ENCODE measurements at regions not wholly inside any gene's neighbourhood (a gene's known extent, or its start where the extent isn't known, plus 50 kb on each side); places are given as distances from the start of the nearest gene placed in this dataset.

- no peak for DNase-seq
Measured at GRCh38 chr11:70532731-70533130, 134.4 kb downstream of the CTTN start.

GRCh38 chr11:70535191-70535971 lies 137.1 kb downstream of the CTTN start:
- Histone ChIP-seq H2AFZ (no peak overlapping the region), H3K27ac (no peak overlapping the region), H3K36me3 (ENCODE audit: low read depth) (no peaks in the 10 kb centered on the region), H3K4me2 (no peak overlapping the region), H3K4me1 (replicated peaks; ENCODE audit: insufficient read depth) (no peaks in the 10 kb centered on the region), H3K27me3 (ENCODE audit: insufficient read depth, low read depth) (no peaks in the 10 kb centered on the region), H4K20me1 (ENCODE audit: insufficient read depth) (peaks cover 18% of the 10 kb centered on the region; the same call in 1 of the 2 replicates), H3K9me3 (ENCODE audit: insufficient read depth, low read depth) (no peaks in the 10 kb centered on the region), H3K4me3 (no peak overlapping the region), H3K79me2 (ENCODE audit: low read depth) (no peaks in the 10 kb centered on the region), H3K9me2 (ENCODE audit: insufficient read depth) (no peaks in the 10 kb centered on the region), H3F3A (ENCODE audit: insufficient read depth, low read depth) (no peaks in the 10 kb centered on the region)
- no TSS peak for BruUV-seq (replicated peaks)
- ChIA-PET POLR2A (ENCODE audit: unreplicated experiment) (no interaction called here), CTCF (no interaction called here)
- intact Hi-C loops (cut with micrococcal nuclease; ENCODE audit: unreplicated experiment) = no loop called here
- TF ChIP-seq CTCF (conservative IDR thresholded peaks at IDR 0.05) = no peak
- TF ChIP-seq EZH2 (IDR thresholded peaks at IDR 0.05; ENCODE audit: low read depth) = no peak
- DNase-seq = no peak

More at GRCh38 chr11:70532731-70533130, 134.4 kb downstream of the CTTN start:
- no peaks in the 10 kb centered on the region for H3K9me3 ChIP-seq (ENCODE audit: insufficient read depth, low read depth)
- CTCF ChIA-PET = no interaction called here
- no peak for TF ChIP-seq CTCF (conservative IDR thresholded peaks at IDR 0.05)
- no peak for TF ChIP-seq EZH2 (IDR thresholded peaks at IDR 0.05; ENCODE audit: low read depth)
- H2AFZ ChIP-seq = no peak overlapping the region
- H3K27me3 ChIP-seq (ENCODE audit: insufficient read depth, low read depth) = no peaks in the 10 kb centered on the region
- no peaks in the 10 kb centered on the region for H3K79me2 ChIP-seq (ENCODE audit: low read depth)
- no peaks in the 10 kb centered on the region for H3K4me1 ChIP-seq (replicated peaks; ENCODE audit: insufficient read depth)
- H3K9me2 ChIP-seq (ENCODE audit: insufficient read depth) = no peaks in the 10 kb centered on the region
- no peak overlapping the region for H3K4me3 ChIP-seq
- BruUV-seq (replicated peaks) = no TSS peak
- POLR2A ChIA-PET (ENCODE audit: unreplicated experiment) = no interaction called here
- H3K27ac ChIP-seq = no peak overlapping the region
- H3K4me2 ChIP-seq = no peak overlapping the region
- H3K36me3 ChIP-seq (ENCODE audit: low read depth) = no peaks in the 10 kb centered on the region
- H4K20me1 ChIP-seq (ENCODE audit: insufficient read depth) = peaks cover 8% of the 10 kb centered on the region; the same call in 1 of the 2 replicates
- intact Hi-C loops (cut with micrococcal nuclease; ENCODE audit: unreplicated experiment) = no loop called here
- no peaks in the 10 kb centered on the region for H3F3A ChIP-seq (ENCODE audit: insufficient read depth, low read depth)

- Histone ChIP-seq H3K4me2 (no peak overlapping the region), H3K9me3 (ENCODE audit: insufficient read depth, low read depth) (no peaks in the 10 kb centered on the region), H2AFZ (no peak overlapping the region), H3K27ac (no peak overlapping the region), H3F3A (ENCODE audit: insufficient read depth, low read depth) (no peaks in the 10 kb centered on the region), H3K4me1 (replicated peaks; ENCODE audit: insufficient read depth) (no peaks in the 10 kb centered on the region), H3K36me3 (ENCODE audit: low read depth) (no peaks in the 10 kb centered on the region), H3K27me3 (ENCODE audit: insufficient read depth, low read depth) (no peaks in the 10 kb centered on the region), H4K20me1 (ENCODE audit: insufficient read depth) (peaks cover 18% of the 10 kb centered on the region; the same call in 1 of the 2 replicates), H3K4me3 (no peak overlapping the region), H3K9me2 (ENCODE audit: insufficient read depth) (no peaks in the 10 kb centered on the region), H3K79me2 (ENCODE audit: low read depth) (no peaks in the 10 kb centered on the region)
- intact Hi-C loops (cut with micrococcal nuclease; ENCODE audit: unreplicated experiment) = no loop called here
- TF ChIP-seq EZH2 (IDR thresholded peaks at IDR 0.05; ENCODE audit: low read depth) (no peak), CTCF (conservative IDR thresholded peaks at IDR 0.05) (no peak)
- DNase-seq = no peak
- BruUV-seq (replicated peaks) = no TSS peak
- CTCF ChIA-PET = no interaction called here
- POLR2A ChIA-PET (ENCODE audit: unreplicated experiment) = no interaction called here
Measured at GRCh38 chr11:70536051-70536877, 137.9 kb downstream of the CTTN start.
